HCT116 (cell line): ENCODE measurements at regions not wholly inside any gene's neighbourhood (a gene's known extent, or its start where the extent isn't known, plus 50 kb on each side); places are given as distances from the start of the nearest gene placed in this dataset.

Source experiments
- ATAC-seq: fragments of 200-7000 bp; cut with Tn5 transposase; 2 replicates; pipeline ENCODE4 v1.9.1; 2020; ENCODE audit warnings: mild to moderate bottlenecking, moderate library complexity
- BruUV-seq: library from RNA; stranded (reverse); fragments of 400-500 nt; replicated peaks from 2 replicates; lab custom pipeline; 2021; lab: Mats Ljungman, UMichigan
- CTCF ChIA-PET: fragments of 300-600 bp; sonication (Branson Sonifier 250); formaldehyde crosslinking; loops from one replicate; lab custom pipeline; 2021; ENCODE audit warnings: antibody characterized with exemption; lab: Charles Lee
- POLR2A ChIA-PET: fragments of 300-600, 350-600 bp; sonication (Branson Sonifier 250); formaldehyde crosslinking; loops from one replicate; lab custom pipeline; 2021; ENCODE audit warnings: antibody characterized with exemption; lab: Charles Lee
- RAD21 ChIA-PET, 2 experiments: fragments of 300-600 bp; sonication (Branson Sonifier 250); formaldehyde crosslinking; loops; one replicate each; lab custom pipeline; 2023; ENCODE audit warnings: low total read pairs in 2 of 2; ENCODE audit not compliant: uncharacterized antibody in 2 of 2, unreplicated experiment in 2 of 2, low non-redundant PET in 1 of 2; lab: Charles Lee
- DNase-seq: peaks from one replicate; pipeline ENCODE4 v3.0.0-alpha.2; 2010; ENCODE audit warnings: low read depth, low spot score
- H2AFZ ChIP-seq: fragments of 200-600 bp; shearing (Covaris generic), sonication (generic); 2 replicates; pipeline ENCODE4 v1.6.1; 2017; ENCODE audit warnings: low read depth, mixed run types, mixed read lengths, antibody characterized with exemption, low read length; ENCODE audit not compliant: poor library complexity, severe bottlenecking
- H3K27ac ChIP-seq: 2 replicates; pipeline ENCODE4 v1.5.1; 2012; ENCODE audit warnings: low read depth, low read length
- H3K27me3 ChIP-seq: fragments of 200-600 bp; sonication (generic); 2 replicates; pipeline ENCODE4 v1.6.1; 2016; ENCODE audit warnings: mixed run types, low read length, mixed read lengths; ENCODE audit not compliant: insufficient read depth
- H3K36me3 ChIP-seq, 2 experiments: fragments of 200-500 bp in 1 of 2; fragments of 200-600 bp in 1 of 2; sonication (Bioruptor generic) in 1 of 2; sonication (generic) in 1 of 2; 2 replicates each; pipeline versions ENCODE4 v1.5.1 to v1.6.1; 2014 to 2016; ENCODE audit warnings: low read length in 2 of 2, inconsistent platforms in 1 of 2, mixed read lengths in 1 of 2, mixed run types in 1 of 2; ENCODE audit not compliant: insufficient read depth in 2 of 2, control insufficient read depth in 1 of 2
- H3K4me1 ChIP-seq, 2 experiments: fragments of 200-600 bp in 1 of 2; sonication (generic) in 1 of 2; 2 replicates each; pipeline versions ENCODE4 v1.5.1 to v1.6.1; 2012 to 2017; ENCODE audit warnings: low read length in 2 of 2, inconsistent platforms in 1 of 2, mild to moderate bottlenecking in 1 of 2, mixed read lengths in 1 of 2, mixed run types in 1 of 2, moderate library complexity in 1 of 2; ENCODE audit not compliant: insufficient read depth in 2 of 2, control insufficient read depth in 1 of 2
- H3K4me2 ChIP-seq: fragments of 200-600 bp; sonication (generic); 2 replicates; pipeline ENCODE4 v1.6.1; 2017; ENCODE audit warnings: mixed run types, low read length, mixed read lengths
- H3K4me3 ChIP-seq, 2 experiments: fragments of 200-600 bp in 1 of 2; sonication (generic) in 1 of 2; replicated peaks in 1 of 2; 2 replicates each; pipeline ENCODE4 v1.5.1; 2011 to 2016; ENCODE audit warnings: low read length in 2 of 2, control low read depth in 1 of 2, low read depth in 1 of 2, mild to moderate bottlenecking in 1 of 2, mixed read lengths in 1 of 2, mixed run types in 1 of 2
- H3K79me2 ChIP-seq: fragments of 200-600 bp; sonication (generic); 2 replicates; pipeline ENCODE4 v1.6.1; 2017; ENCODE audit warnings: mild to moderate bottlenecking, mixed run types, low read length, moderate library complexity, mixed read lengths; ENCODE audit not compliant: insufficient read depth
- H3K9ac ChIP-seq: fragments of 200-600 bp; sonication (generic); 2 replicates; pipeline ENCODE4 v1.6.1; 2016; ENCODE audit warnings: low read length, mixed read lengths
- H3K9me2 ChIP-seq: fragments of 200-600 bp; sonication (generic), shearing (Covaris generic); 2 replicates; pipeline ENCODE4 v1.6.1; 2017; ENCODE audit warnings: mixed run types, mild to moderate bottlenecking, moderate library complexity; ENCODE audit not compliant: insufficient read depth
- H3K9me3 ChIP-seq, 2 experiments: fragments of 200-500 bp in 1 of 2; fragments of 200-600 bp in 1 of 2; sonication (Bioruptor generic) in 1 of 2; sonication (generic) in 1 of 2; 2 replicates each; pipeline ENCODE4 v1.6.1; 2014 to 2017; ENCODE audit warnings: low read length in 2 of 2, mixed read lengths in 2 of 2, inconsistent platforms in 1 of 2, low read depth in 1 of 2, mild to moderate bottlenecking in 1 of 2, mixed run types in 1 of 2, moderate library complexity in 1 of 2; ENCODE audit not compliant: control insufficient read depth in 1 of 2, insufficient read depth in 1 of 2
- H4K20me1 ChIP-seq: fragments of 200-600 bp; sonication (generic), shearing (Covaris generic); 2 replicates; pipeline ENCODE4 v1.6.1; 2017; ENCODE audit warnings: mixed run types, mild to moderate bottlenecking, moderate library complexity; ENCODE audit not compliant: insufficient read depth
- ATF3 ChIP-seq: IDR thresholded peaks from 2 replicates; pipeline ENCODE4 v1.6.1; 2012
- CBX3 ChIP-seq: IDR thresholded peaks from 2 replicates; pipeline ENCODE4 v1.6.1; 2012; ENCODE audit warnings: low read depth
- CEBPB ChIP-seq: IDR thresholded peaks from 2 replicates; pipeline ENCODE4 v1.6.1; 2012; ENCODE audit warnings: low read depth
- CTCF ChIP-seq, 3 experiments: fragments of 200-600 bp in 1 of 3; sonication (generic) in 1 of 3; IDR thresholded peaks in 2 of 3; conservative IDR thresholded peaks in 1 of 3; 2 replicates each; pipeline ENCODE4 v1.5.1; 2012 to 2017; ENCODE audit warnings: low read depth in 2 of 3, low read length in 2 of 3, antibody characterized with exemption in 1 of 3, borderline replicate concordance in 1 of 3, control low read depth in 1 of 3, mild to moderate bottlenecking in 1 of 3, mixed read lengths in 1 of 3, mixed run types in 1 of 3, moderate library complexity in 1 of 3; ENCODE audit not compliant: insufficient read depth in 1 of 3
- EGR1 ChIP-seq: IDR thresholded peaks from 2 replicates; pipeline ENCODE4 v1.6.1; 2012; ENCODE audit warnings: low read depth
- EZH2 ChIP-seq: fragments of 200-600 bp; sonication (generic); IDR thresholded peaks from 2 replicates; pipeline ENCODE4 v1.6.1; 2017; ENCODE audit warnings: antibody characterized with exemption, mixed run types
- EZH2phosphoT487 ChIP-seq: fragments of 200-600 bp; IDR thresholded peaks from 2 replicates; pipeline ENCODE4 v1.6.1; 2018; ENCODE audit warnings: antibody characterized with exemption, borderline replicate concordance
- FOSL1 ChIP-seq: IDR thresholded peaks from 2 replicates; pipeline ENCODE4 v1.6.1; 2012; ENCODE audit warnings: low read depth
- POLR2A ChIP-seq: IDR thresholded peaks from 2 replicates; pipeline ENCODE4 v1.7.0; 2011; ENCODE audit warnings: borderline replicate concordance; ENCODE audit not compliant: insufficient read depth, insufficient read length; ENCODE audit errors: extremely low read depth
- POLR2AphosphoS5 ChIP-seq: IDR thresholded peaks from 2 replicates; pipeline ENCODE4 v1.6.1; 2011; ENCODE audit warnings: mild to moderate bottlenecking, low read depth, low read length, moderate library complexity
- RAD21 ChIP-seq: IDR thresholded peaks from 2 replicates; pipeline ENCODE4 v1.6.1; 2012; ENCODE audit warnings: low read depth, mild to moderate bottlenecking
- SIN3A ChIP-seq: IDR thresholded peaks from 2 replicates; pipeline ENCODE4 v1.6.1; 2012; ENCODE audit warnings: low read depth
- SP1 ChIP-seq: IDR thresholded peaks from 2 replicates; pipeline ENCODE4 v1.6.1; 2012; ENCODE audit warnings: low read depth
- SRF ChIP-seq: IDR thresholded peaks from 2 replicates; pipeline ENCODE4 v1.6.1; 2012; ENCODE audit warnings: low read depth
- TCF7L2 ChIP-seq: IDR thresholded peaks from 2 replicates; pipeline ENCODE4 v1.7.0; 2011; ENCODE audit warnings: borderline replicate concordance, inconsistent platforms; ENCODE audit not compliant: insufficient read depth, insufficient read length; ENCODE audit errors: extremely low read depth
- YY1 ChIP-seq: IDR thresholded peaks from 2 replicates; pipeline ENCODE4 v1.6.1; 2011; ENCODE audit warnings: low read length, low read depth, moderate library complexity, mild to moderate bottlenecking; ENCODE audit not compliant: insufficient replicate concordance; ENCODE audit errors: extremely low read depth
- ZBTB33 ChIP-seq: IDR thresholded peaks from 2 replicates; pipeline ENCODE4 v1.6.1; 2011; ENCODE audit warnings: mild to moderate bottlenecking, low read length, moderate library complexity; ENCODE audit not compliant: insufficient replicate concordance; ENCODE audit errors: extremely low read depth
- ZNF274 ChIP-seq: fragments of 200-500 bp; sonication (Bioruptor generic); IDR thresholded peaks from 2 replicates; pipeline ENCODE4 v1.6.1; 2014; ENCODE audit warnings: mild to moderate bottlenecking, low read depth, low read length, inconsistent platforms
- intact Hi-C: fragments of 100-400 bp; cut with micrococcal nuclease; formaldehyde crosslinking; loops from 2 replicates; pipeline ENCODE4 v1.10.0; 2022

- no peak overlapping the region for H3K4me3 ChIP-seq
- peak overlapping the region; percentile 77 for H2AFZ ChIP-seq
- H3K4me2 ChIP-seq, result no peak overlapping the region
- H3K36me3 ChIP-seq, result no peaks in the 10 kb centered on the region
- TF ChIP-seq SIN3A, result no peak
- TF ChIP-seq YY1, result no peak
- TF ChIP-seq CTCF (IDR thresholded peaks at IDR 0.05 in 2 of 3, conservative IDR thresholded peaks at IDR 0.05 in 1 of 3; ENCODE audit: borderline replicate concordance in 1 of 3, insufficient read depth in 1 of 3, low read depth in 2 of 3, low read length in 2 of 3), result no peak
- TF ChIP-seq SRF, result no peak
- TF ChIP-seq CBX3, result no peak
- TF ChIP-seq TCF7L2, result no peak
- TF ChIP-seq POLR2AphosphoS5, result no peak
- no peak overlapping the region for H3K9ac ChIP-seq
- ChIA-PET CTCF (no interaction called here), RAD21 (no interaction called here), POLR2A (no interaction called here)
- intact Hi-C loops, result no loop called here
- peaks cover 23 to 37% of the 10 kb centered on the region in 2 experiments for H3K4me1 ChIP-seq
- ATAC-seq (no peak), DNase-seq (no peak)
- H4K20me1 ChIP-seq, result no peaks in the 10 kb centered on the region
- BruUV-seq, result no TSS peak
- H3K27ac ChIP-seq, result no peak overlapping the region
- H3K27me3 ChIP-seq, result no peaks in the 10 kb centered on the region
- H3K9me2 ChIP-seq, result no peaks in the 10 kb centered on the region
- no peaks in the 10 kb centered on the region for H3K79me2 ChIP-seq
- no peaks in the 10 kb centered on the region for H3K9me3 ChIP-seq
Observed at GRCh38 chr10:21359202-21359601, 166.3 kb downstream of the SKIDA1 start.

GRCh38 chr10:21355591-21356011 is 169.9 kb downstream of the SKIDA1 start:
- no peaks in the 10 kb centered on the region for H3K9me2 ChIP-seq
- no peak overlapping the region for H3K9ac ChIP-seq
- ChIA-PET CTCF (no interaction called here), RAD21 (no interaction called here), POLR2A (no interaction called here)
- intact Hi-C loops, result no loop called here
- peaks cover 0 to 11% of the 10 kb centered on the region in 2 experiments; a peak in 1 of 4 replicates for H3K4me1 ChIP-seq
- no peak overlapping the region for H3K4me2 ChIP-seq
- ATAC-seq (no peak), DNase-seq (no peak)
- H3K27me3 ChIP-seq, result no peaks in the 10 kb centered on the region
- H3K27ac ChIP-seq, result no peak overlapping the region
- H3K79me2 ChIP-seq, result no peaks in the 10 kb centered on the region
- H2AFZ ChIP-seq, result peak overlapping the region; percentile 30
- no peaks in the 10 kb centered on the region for H3K9me3 ChIP-seq
- no peak overlapping the region for H3K4me3 ChIP-seq
- no peaks in the 10 kb centered on the region for H3K36me3 ChIP-seq
- H4K20me1 ChIP-seq, result no peaks in the 10 kb centered on the region
- BruUV-seq, result no TSS peak
- TF ChIP-seq ZNF274 (no peak), EZH2 (no peak), SP1 (no peak), YY1 (no peak), FOSL1 (no peak), EGR1 (no peak), EZH2phosphoT487 (no peak), SRF (no peak), CBX3 (no peak), POLR2A (no peak), POLR2AphosphoS5 (no peak), ZBTB33 (no peak), RAD21 (no peak), ATF3 (no peak), CEBPB (no peak)
